Endothelial cell of umbilical vein (primary cell): ENCODE measurements at regions not wholly inside any gene's neighbourhood (a gene's known extent, or its start where the extent isn't known, plus 50 kb on each side); places are given as distances from the start of the nearest gene placed in this dataset.
A peak's percentile ranks its signal among the peaks of the same experiment; 100 is the strongest.

Experiments used
- BruUV-seq: library from RNA; stranded (reverse); fragments of 400-500 nt; replicated peaks from 2 replicates; lab custom pipeline; 2021; lab: Mats Ljungman, UMichigan
- CTCF ChIA-PET: fragments of 300-600, 350-600 bp; sonication (Branson Sonifier 250); formaldehyde crosslinking; loops from one replicate; lab custom pipeline; 2021; ENCODE audit warnings: antibody characterized with exemption, inconsistent platforms; lab: Charles Lee
- POLR2A ChIA-PET: fragments of 300-600, 350-600 bp; sonication (Branson Sonifier 250); formaldehyde crosslinking; loops from one replicate; lab custom pipeline; 2021; ENCODE audit warnings: antibody characterized with exemption, inconsistent platforms; lab: Charles Lee
- DNase-seq: peaks from one replicate; pipeline ENCODE4 v3.0.0-alpha.2; 2011; ENCODE audit warnings: low read depth, low spot score
- FAIRE-seq: peaks from 2 replicates; lab custom pipeline; 2011; peaks lifted over from hg19 to GRCh38; lab: Jason Lieb, UNC
- H2AFZ ChIP-seq: 2 replicates; pipeline ENCODE4 v1.6.0; 2012; ENCODE audit warnings: low read depth, low read length, control low read depth, inconsistent platforms
- H3K27ac ChIP-seq: 2 replicates; pipeline ENCODE4 v1.5.1; 2011; ENCODE audit warnings: low read depth, mild to moderate bottlenecking, control low read depth, low read length, moderate library complexity; ENCODE audit not compliant: insufficient read depth
- H3K27me3 ChIP-seq, 2 experiments: 2 replicates each; pipeline versions ENCODE4 v1.6.0 to v1.6.1; 2011; ENCODE audit warnings: low read length in 2 of 2, mixed read lengths in 1 of 2; ENCODE audit not compliant: control insufficient read depth in 2 of 2, insufficient read depth in 2 of 2
- H3K36me3 ChIP-seq, 2 experiments: 2 replicates in 1 of 2; 3 replicates in 1 of 2; pipeline ENCODE4 v1.5.1; 2011; ENCODE audit warnings: low read length in 2 of 2, mild to moderate bottlenecking in 1 of 2, moderate library complexity in 1 of 2; ENCODE audit not compliant: control insufficient read depth in 2 of 2, insufficient read depth in 2 of 2; ENCODE audit errors: extremely low read depth in 1 of 2
- H3K4me1 ChIP-seq: 3 replicates; pipeline ENCODE4 v1.5.1; 2011; ENCODE audit warnings: mild to moderate bottlenecking, low read length; ENCODE audit not compliant: control insufficient read depth, insufficient read depth; ENCODE audit errors: extremely low read depth
- H3K4me2 ChIP-seq: 2 replicates; pipeline ENCODE4 v1.6.1; 2011; ENCODE audit warnings: low read length, control low read depth, mixed read lengths; ENCODE audit not compliant: insufficient read depth
- H3K4me3 ChIP-seq, 3 experiments: fragments of 200-600 bp in 1 of 3; sonication (generic), shearing (Covaris generic) in 1 of 3; replicated peaks in 1 of 3; 2 replicates each; pipeline ENCODE4 v1.5.1; 2011 to 2016; ENCODE audit warnings: control low read depth in 3 of 3, low read length in 3 of 3, mild to moderate bottlenecking in 2 of 3, inconsistent platforms in 1 of 3, low read depth in 1 of 3, moderate library complexity in 1 of 3; ENCODE audit not compliant: insufficient read depth in 1 of 3
- H3K79me2 ChIP-seq: 2 replicates; pipeline ENCODE4 v1.6.0; 2012; ENCODE audit warnings: low read length, inconsistent platforms; ENCODE audit not compliant: control insufficient read depth, insufficient read depth
- H3K9ac ChIP-seq: replicated peaks from 2 replicates; pipeline ENCODE3; 2011; ENCODE audit warnings: low read length, control low read depth; ENCODE audit not compliant: insufficient read depth; ENCODE audit errors: extremely low read depth
- H3K9me1 ChIP-seq: replicated peaks from 3 replicates; pipeline ENCODE4 v1.6.0; 2011; ENCODE audit warnings: mild to moderate bottlenecking, low read length; ENCODE audit not compliant: control insufficient read depth, insufficient read depth; ENCODE audit errors: extremely low read depth
- H3K9me3 ChIP-seq: replicated peaks from 2 replicates; pipeline ENCODE4 v1.5.1; 2012; ENCODE audit warnings: low read length, inconsistent platforms; ENCODE audit not compliant: control insufficient read depth, insufficient read depth
- H4K20me1 ChIP-seq: replicated peaks from 2 replicates; pipeline ENCODE3; 2011; ENCODE audit warnings: mild to moderate bottlenecking, low read length; ENCODE audit not compliant: control insufficient read depth, insufficient read depth; ENCODE audit errors: extremely low read depth
- CTCF ChIP-seq, 2 donors: IDR thresholded peaks; 1 replicate in 1 of 2; 2 replicates in 1 of 2; pipeline ENCODE4 v1.5.1; 2011; ENCODE audit warnings: low read length in 2 of 2, mild to moderate bottlenecking in 2 of 2, moderate library complexity in 2 of 2, control low read depth in 1 of 2, inconsistent platforms in 1 of 2, low read depth in 1 of 2; ENCODE audit not compliant: insufficient read depth in 1 of 2; ENCODE audit errors: extremely low read depth in 1 of 2
- EZH2 ChIP-seq: IDR thresholded peaks from 2 replicates; pipeline ENCODE4 v1.6.1; 2012; ENCODE audit warnings: borderline replicate concordance, low read depth, mild to moderate bottlenecking, moderate library complexity, low read length, inconsistent platforms; ENCODE audit not compliant: severe bottlenecking
- FOS ChIP-seq: IDR thresholded peaks from 2 replicates; pipeline ENCODE4 v1.6.1; 2011; ENCODE audit warnings: mild to moderate bottlenecking, low read length, moderate library complexity, borderline replicate concordance; ENCODE audit not compliant: insufficient read depth
- GATA2 ChIP-seq: IDR thresholded peaks from 2 replicates; pipeline ENCODE4 v1.7.0; 2011; ENCODE audit warnings: low read depth, mild to moderate bottlenecking, moderate library complexity, mixed read lengths, low read length; ENCODE audit not compliant: insufficient read length, insufficient read depth
- JUN ChIP-seq: IDR thresholded peaks from 2 replicates; pipeline ENCODE4 v1.6.1; 2011; ENCODE audit warnings: borderline replicate concordance, low read depth; ENCODE audit not compliant: insufficient read length, insufficient read depth
- MAX ChIP-seq: IDR thresholded peaks from 2 replicates; pipeline ENCODE4 v1.6.1; 2011; ENCODE audit not compliant: insufficient read depth, insufficient read length
- MYC ChIP-seq: IDR thresholded peaks from one replicate; pipeline ENCODE4 v1.6.1; 2011; ENCODE audit warnings: mild to moderate bottlenecking, low read depth, low read length
- POLR2A ChIP-seq: IDR thresholded peaks from 2 replicates; pipeline ENCODE4 v1.6.1; 2012; ENCODE audit warnings: low read depth, mild to moderate bottlenecking, control low read depth, low read length
- POLR2AphosphoS5 ChIP-seq: IDR thresholded peaks from 2 replicates; pipeline ENCODE4 v1.6.1; 2012; ENCODE audit warnings: low read depth, mild to moderate bottlenecking, control low read depth, low read length, moderate library complexity; ENCODE audit not compliant: insufficient read depth
- dilution Hi-C: fragments of 300-500 bp; cut with MboI; formaldehyde crosslinking; loops from one replicate; pipeline ENCODE4 v1.15.0; 2019; ENCODE audit warnings: low sequenced_read_pairs; ENCODE audit not compliant: extremely low pct_ligation_motif_present
- intact Hi-C: fragments of 100-400 bp; cut with micrococcal nuclease; formaldehyde crosslinking; loops from one replicate; pipeline ENCODE4 v1.10.0; 2022

GRCh38 chr3:194265505-194265892 is 85.6 kb downstream of the CPN2 start:
- POLR2A ChIA-PET: interaction anchor here (0.8 to 1.4 kb wide), 6 partner anchors 10 to 131 kb away, joined by 3 to 11 read pairs (median 5); partner anchors contain the start of gene HES1
- no peaks in the 10 kb centered on the region for H3K36me3 ChIP-seq

More at GRCh38 chr3:194265505-194265892, 85.6 kb downstream of the CPN2 start:
- peak; percentile 99 for FAIRE-seq
- Histone ChIP-seq H3K27ac (peak overlapping the region; percentile 97), H3K79me2 (no peaks in the 10 kb centered on the region), H3K4me1 (peaks cover 40% of the 10 kb centered on the region), H3K4me2 (peak overlapping the region; percentile 43), H3K9me1 (no peaks in the 10 kb centered on the region), H2AFZ (no peak overlapping the region), H3K4me3 (no peak overlapping the region), H4K20me1 (no peaks in the 10 kb centered on the region), H3K9me3 (no peaks in the 10 kb centered on the region), H3K9ac (peak overlapping the region; percentile 82), H3K27me3 (no peaks in the 10 kb centered on the region)
- TF ChIP-seq EZH2 (no peak), MAX (no peak), JUN (peak; percentile 30), POLR2AphosphoS5 (peak; percentile 89), MYC (peak; percentile 37), FOS (peak; percentile 76), GATA2 (peak; percentile 57), POLR2A (no peak), CTCF (IDR thresholded peaks at IDR 0.05; ENCODE audit: extremely low read depth in 1 of 2, insufficient read depth in 1 of 2, low read depth in 1 of 2, low read length in 2 of 2) (no peak)
- no TSS peak for BruUV-seq
- intact Hi-C loops (loop anchor here (1.0 to 2.0 kb wide), 13 partner anchors 10 to 484 kb away; no protein-coding TSS in a partner anchor), dilution Hi-C loops (no loop called here)
- CTCF ChIA-PET: interaction anchor here (0.6 to 4.8 kb wide), 17 partner anchors 9 to 600 kb away, joined by 3 to 98 read pairs (median 5); partner anchors contain the start of gene HES1
- peak; percentile 99 for DNase-seq
